ENCODE measurements at regions not wholly inside any gene's neighbourhood (a gene's known extent, or its start where the extent isn't known, plus 50 kb on each side); places are given as distances from the start of the nearest gene placed in this dataset.

DNA sequence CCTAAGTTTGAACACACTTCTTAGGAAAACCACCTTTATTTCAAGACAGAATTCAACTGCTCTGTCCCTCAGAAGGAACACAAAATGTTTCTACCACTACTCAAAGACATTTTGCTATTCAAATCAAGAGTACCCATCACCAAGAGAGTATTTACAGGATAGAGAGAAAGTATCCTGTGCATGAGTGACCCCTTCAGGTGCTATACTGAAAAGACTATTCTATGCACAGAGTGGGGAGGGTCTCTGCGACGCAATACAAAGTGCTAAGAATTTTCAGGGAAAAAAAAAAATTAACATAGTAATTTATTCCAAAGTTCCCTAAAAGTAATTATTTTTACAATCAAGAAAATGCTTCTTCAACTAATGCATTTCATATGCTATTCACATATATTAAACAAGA, 346.4 kb upstream of the FAM241A start:
- TF ChIP-seq FOXP2 (optimal IDR thresholded peaks at IDR 0.05; ENCODE audit: control extremely low read depth, extremely low read length, insufficient read depth) (no peak), POLR2AphosphoS5 (IDR thresholded peaks at IDR 0.05; ENCODE audit: borderline replicate concordance, low read depth, low read length) (no peak), EZH2 (IDR thresholded peaks at IDR 0.05) (no peak)
- no peak overlapping the region for H3K9ac ChIP-seq (ENCODE audit: insufficient read length)
- H3K4me3 ChIP-seq: peak overlapping the region; percentile 59
- no peak for DNase-seq (ENCODE audit: low read depth, low spot score)
- H3K27ac ChIP-seq: peak overlapping the region; percentile 93
- no peaks in the 10 kb centered on the region for H3K9me3 ChIP-seq (ENCODE audit: low read depth, low read length)
- H3K36me3 ChIP-seq (ENCODE audit: insufficient read depth, low read length): no peaks in the 10 kb centered on the region

DNA sequence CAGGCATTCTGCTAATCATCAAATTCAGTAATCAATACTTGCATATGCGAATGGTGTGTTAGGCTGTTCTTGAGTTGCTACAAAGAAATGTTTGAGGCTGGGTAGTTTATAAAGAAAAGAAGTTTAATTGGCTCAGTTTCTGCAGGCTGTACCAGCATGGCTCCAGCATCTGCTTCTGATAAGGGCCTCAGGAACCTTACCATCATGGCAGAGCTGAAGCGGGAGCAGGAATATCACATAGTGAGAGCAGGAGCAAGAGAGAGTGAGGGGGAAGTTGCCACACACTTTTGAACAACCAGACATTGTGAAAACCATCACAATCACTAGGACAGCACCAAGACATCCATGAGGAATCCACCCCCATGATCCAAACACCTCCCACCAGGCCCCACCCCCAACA, 344.7 kb upstream of the FAM241A start:
- Histone ChIP-seq H3K27ac (no peak overlapping the region), H3K9me3 (ENCODE audit: low read depth, low read length) (no peaks in the 10 kb centered on the region), H3K36me3 (ENCODE audit: insufficient read depth, low read length) (no peaks in the 10 kb centered on the region), H3K9ac (ENCODE audit: insufficient read length) (no peak overlapping the region), H3K4me3 (no peak overlapping the region)
- no peak for TF ChIP-seq FOXP2 (optimal IDR thresholded peaks at IDR 0.05; ENCODE audit: control extremely low read depth, extremely low read length, insufficient read depth)
- TF ChIP-seq EZH2 (IDR thresholded peaks at IDR 0.05): no peak
- TF ChIP-seq POLR2AphosphoS5 (IDR thresholded peaks at IDR 0.05; ENCODE audit: borderline replicate concordance, low read depth, low read length): no peak
- DNase-seq (ENCODE audit: low read depth, low spot score): no peak

DNA sequence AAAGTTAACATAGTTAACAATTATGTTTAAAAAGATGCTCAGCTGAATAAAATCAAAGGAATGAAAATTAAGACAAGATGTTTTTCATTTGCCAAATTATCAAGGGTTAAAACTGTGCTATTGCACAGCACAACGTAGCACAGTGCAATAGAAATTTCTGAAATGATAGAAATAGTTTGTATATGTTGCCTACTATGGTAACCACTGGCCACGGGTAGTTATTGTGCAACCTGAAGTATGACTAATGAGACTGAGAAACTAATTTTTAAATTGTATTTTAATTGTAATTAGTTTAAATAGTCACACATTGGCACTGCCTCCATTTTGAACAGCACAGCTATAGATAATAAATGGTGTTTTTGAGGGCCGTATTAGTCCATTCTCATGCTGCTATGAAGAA, 343.1 kb upstream of the FAM241A start:
- H3K9me3 ChIP-seq (ENCODE audit: low read depth, low read length): no peaks in the 10 kb centered on the region
- TF ChIP-seq EZH2 (IDR thresholded peaks at IDR 0.05): no peak
- TF ChIP-seq POLR2AphosphoS5 (IDR thresholded peaks at IDR 0.05; ENCODE audit: borderline replicate concordance, low read depth, low read length): no peak
- TF ChIP-seq FOXP2 (optimal IDR thresholded peaks at IDR 0.05; ENCODE audit: control extremely low read depth, extremely low read length, insufficient read depth): no peak
- H3K27ac ChIP-seq: no peak overlapping the region
- H3K9ac ChIP-seq (ENCODE audit: insufficient read length): no peak overlapping the region
- no peaks in the 10 kb centered on the region for H3K36me3 ChIP-seq (ENCODE audit: insufficient read depth, low read length)
- H3K4me3 ChIP-seq: no peak overlapping the region
- DNase-seq (ENCODE audit: low read depth, low spot score): no peak

DNA sequence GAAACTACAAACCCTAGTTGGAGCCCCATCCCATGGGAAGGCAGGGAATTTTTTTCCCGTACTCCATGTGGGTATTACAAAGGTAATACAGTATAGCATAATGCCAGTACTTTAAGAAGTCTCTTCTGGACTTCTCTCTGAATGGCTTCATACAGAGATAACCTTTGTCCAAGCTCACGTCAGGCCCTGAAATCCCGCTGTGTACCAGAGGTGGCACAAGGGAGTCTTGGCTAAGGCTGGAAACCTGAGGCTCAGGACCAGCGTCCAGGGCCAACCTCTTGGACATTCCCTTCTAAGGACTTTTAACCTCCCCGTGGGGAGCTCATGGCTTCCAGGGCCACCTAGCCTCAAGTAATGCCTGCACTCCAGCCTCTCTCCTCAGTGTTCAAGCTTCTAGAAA, 338.9 kb upstream of the FAM241A start:
- Histone ChIP-seq H3K9ac (ENCODE audit: insufficient read length) (no peak overlapping the region), H3K27ac (no peak overlapping the region), H3K4me3 (no peak overlapping the region), H3K36me3 (ENCODE audit: insufficient read depth, low read length) (no peaks in the 10 kb centered on the region), H3K9me3 (ENCODE audit: low read depth, low read length) (no peaks in the 10 kb centered on the region)
- DNase-seq (ENCODE audit: low read depth, low spot score): no peak
- TF ChIP-seq FOXP2 (optimal IDR thresholded peaks at IDR 0.05; ENCODE audit: control extremely low read depth, extremely low read length, insufficient read depth) (no peak), POLR2AphosphoS5 (IDR thresholded peaks at IDR 0.05; ENCODE audit: borderline replicate concordance, low read depth, low read length) (no peak), EZH2 (IDR thresholded peaks at IDR 0.05) (no peak)

DNA sequence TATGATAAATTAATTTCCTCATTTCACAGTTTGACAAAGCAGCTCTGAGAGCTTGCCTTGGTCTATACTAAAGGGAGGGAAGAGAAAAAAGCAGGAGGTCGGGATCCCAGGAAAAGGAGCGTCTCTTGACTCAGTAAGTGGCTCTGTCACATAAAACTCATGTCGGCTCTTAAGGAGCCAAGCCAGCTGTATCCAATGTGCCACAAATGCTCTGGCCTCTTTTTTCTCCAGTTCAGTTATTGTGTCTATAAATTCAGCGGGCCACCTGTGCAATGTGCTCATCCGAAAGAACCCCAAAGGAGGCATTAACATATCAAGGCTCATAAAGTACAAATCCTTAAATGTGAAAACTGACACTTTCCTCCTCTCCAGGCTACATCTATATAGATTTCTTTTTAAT, 337.7 kb upstream of the FAM241A start:
- DNase-seq (ENCODE audit: low read depth, low spot score): no peak
- H3K9ac ChIP-seq (ENCODE audit: insufficient read length): no peak overlapping the region

DNA sequence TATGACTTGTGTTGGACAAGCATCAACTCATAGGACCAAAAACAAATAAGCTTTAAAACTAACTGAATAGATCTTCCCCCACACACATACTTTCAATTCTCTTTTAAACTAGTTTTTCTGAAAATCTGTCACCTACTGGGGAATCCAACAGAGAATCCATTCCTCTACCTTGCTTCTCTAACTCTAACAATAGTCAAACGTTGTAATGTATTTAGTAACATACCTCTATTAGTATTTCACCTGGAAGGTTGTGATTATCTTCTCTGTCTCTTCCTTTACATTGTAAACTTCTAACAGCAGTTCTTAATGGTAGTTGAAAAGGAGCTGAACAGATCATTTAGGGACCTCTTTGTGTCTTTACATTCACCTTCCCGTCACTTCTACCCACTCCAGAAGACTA, 337.1 kb upstream of the FAM241A start:
- no peak overlapping the region for H3K9ac ChIP-seq (ENCODE audit: insufficient read length)
- H3K4me3 ChIP-seq: no peak overlapping the region
- H3K36me3 ChIP-seq (ENCODE audit: insufficient read depth, low read length): no peaks in the 10 kb centered on the region
- no peaks in the 10 kb centered on the region for H3K9me3 ChIP-seq (ENCODE audit: low read depth, low read length)
- H3K27ac ChIP-seq: no peak overlapping the region
- TF ChIP-seq FOXP2 (optimal IDR thresholded peaks at IDR 0.05; ENCODE audit: control extremely low read depth, extremely low read length, insufficient read depth) (no peak), POLR2AphosphoS5 (IDR thresholded peaks at IDR 0.05; ENCODE audit: borderline replicate concordance, low read depth, low read length) (no peak), EZH2 (IDR thresholded peaks at IDR 0.05) (no peak)
- no peak for DNase-seq (ENCODE audit: low read depth, low spot score)

More for the DNA sequence above, 337.7 kb upstream of the FAM241A start:
- Histone ChIP-seq H3K9me3 (ENCODE audit: low read depth, low read length) (no peaks in the 10 kb centered on the region), H3K4me3 (no peak overlapping the region), H3K36me3 (ENCODE audit: insufficient read depth, low read length) (no peaks in the 10 kb centered on the region), H3K27ac (0 out of 2 replicates have a peak overlapping the region, but pooled peaks have one; percentile 12)
- no peak for TF ChIP-seq FOXP2 (optimal IDR thresholded peaks at IDR 0.05; ENCODE audit: control extremely low read depth, extremely low read length, insufficient read depth)
- TF ChIP-seq POLR2AphosphoS5 (IDR thresholded peaks at IDR 0.05; ENCODE audit: borderline replicate concordance, low read depth, low read length): no peak
- TF ChIP-seq EZH2 (IDR thresholded peaks at IDR 0.05): no peak

DNA sequence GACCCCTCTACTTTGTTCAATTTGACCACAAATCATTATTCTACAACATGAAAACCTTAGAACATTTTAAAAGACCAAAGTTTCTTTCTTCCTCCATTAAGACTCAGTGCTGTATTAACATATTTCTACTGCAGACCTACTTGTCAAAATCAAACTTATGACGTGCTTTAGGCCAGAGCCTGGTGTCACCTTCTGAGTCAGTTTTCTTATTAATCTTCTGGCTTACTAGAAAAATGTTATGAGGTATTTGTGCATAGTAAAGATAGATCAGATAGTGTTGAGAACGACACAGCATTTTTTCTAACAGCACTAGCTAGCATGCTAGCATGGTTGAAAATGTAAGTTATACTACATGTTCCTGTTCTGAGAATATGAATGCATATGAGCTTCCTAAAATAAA, 333.6 kb upstream of the FAM241A start:
- no peaks in the 10 kb centered on the region for H3K36me3 ChIP-seq (ENCODE audit: insufficient read depth, low read length)
- no peak overlapping the region for H3K4me3 ChIP-seq
- no peaks in the 10 kb centered on the region for H3K9me3 ChIP-seq (ENCODE audit: low read depth, low read length)
- TF ChIP-seq FOXP2 (optimal IDR thresholded peaks at IDR 0.05; ENCODE audit: control extremely low read depth, extremely low read length, insufficient read depth) (no peak), POLR2AphosphoS5 (IDR thresholded peaks at IDR 0.05; ENCODE audit: borderline replicate concordance, low read depth, low read length) (no peak)
- no peak overlapping the region for H3K9ac ChIP-seq (ENCODE audit: insufficient read length)
- H3K27ac ChIP-seq: no peak overlapping the region
- DNase-seq (ENCODE audit: low read depth, low spot score): no peak

DNA sequence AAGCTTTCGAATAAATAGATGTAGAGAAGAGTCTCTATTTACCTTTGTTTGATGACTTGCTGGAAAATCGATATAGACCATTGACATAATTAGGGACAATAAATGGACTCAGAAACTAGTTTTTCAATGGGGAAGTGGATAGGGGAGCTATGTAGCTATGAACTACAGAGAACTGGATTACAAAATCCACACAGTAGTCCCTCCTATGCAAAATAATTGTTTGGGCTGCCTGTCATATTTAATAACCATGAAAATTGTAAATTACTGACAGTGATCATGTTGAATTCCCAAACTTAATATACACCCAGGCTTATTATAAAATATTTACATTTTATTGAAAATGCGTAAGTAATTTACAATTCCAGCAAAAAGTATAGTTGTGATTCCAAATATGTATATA, 333.1 kb upstream of the FAM241A start:
- Histone ChIP-seq H3K9me3 (ENCODE audit: low read depth, low read length) (no peaks in the 10 kb centered on the region), H3K27ac (no peak overlapping the region), H3K9ac (ENCODE audit: insufficient read length) (no peak overlapping the region), H3K36me3 (ENCODE audit: insufficient read depth, low read length) (no peaks in the 10 kb centered on the region), H3K4me3 (no peak overlapping the region)
- TF ChIP-seq FOXP2 (optimal IDR thresholded peaks at IDR 0.05; ENCODE audit: control extremely low read depth, extremely low read length, insufficient read depth): no peak
- DNase-seq (ENCODE audit: low read depth, low spot score): no peak

DNA sequence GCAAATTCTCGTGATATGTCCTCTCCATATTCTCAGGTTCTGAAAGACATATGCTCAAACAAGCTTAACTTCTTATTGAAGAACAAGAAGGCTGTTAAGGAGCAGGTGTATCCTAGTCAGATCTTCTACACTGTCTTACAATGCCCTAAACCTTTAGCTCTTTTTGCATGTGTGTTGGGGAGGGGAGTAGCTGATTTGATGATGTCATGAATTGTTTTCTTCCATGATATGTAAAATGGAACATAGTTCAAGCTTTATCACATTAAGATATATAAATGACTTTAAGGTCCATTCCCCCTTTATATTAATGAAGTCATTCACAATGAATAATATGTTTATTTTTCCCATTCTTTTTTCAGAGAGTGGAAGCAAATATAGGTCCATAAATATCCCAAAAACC, 332.5 kb upstream of the FAM241A start:
- H3K9ac ChIP-seq (ENCODE audit: insufficient read length): no peak overlapping the region
- no peaks in the 10 kb centered on the region for H3K36me3 ChIP-seq (ENCODE audit: insufficient read depth, low read length)
- DNase-seq (ENCODE audit: low read depth, low spot score): no peak
- no peak overlapping the region for H3K4me3 ChIP-seq
- H3K27ac ChIP-seq: no peak overlapping the region
- TF ChIP-seq EZH2 (IDR thresholded peaks at IDR 0.05): no peak
- TF ChIP-seq FOXP2 (optimal IDR thresholded peaks at IDR 0.05; ENCODE audit: control extremely low read depth, extremely low read length, insufficient read depth): no peak
- TF ChIP-seq POLR2AphosphoS5 (IDR thresholded peaks at IDR 0.05; ENCODE audit: borderline replicate concordance, low read depth, low read length): no peak
- peaks cover 1% of the 10 kb centered on the region; the same call in 1 of the 2 replicates for H3K9me3 ChIP-seq (ENCODE audit: low read depth, low read length)

Measured in SK-N-MC (cell line).